ENCODE measurements at regions not wholly inside any gene's neighbourhood (a gene's known extent, or its start where the extent isn't known, plus 50 kb on each side); places are given as distances from the start of the nearest gene placed in this dataset.

DNA sequence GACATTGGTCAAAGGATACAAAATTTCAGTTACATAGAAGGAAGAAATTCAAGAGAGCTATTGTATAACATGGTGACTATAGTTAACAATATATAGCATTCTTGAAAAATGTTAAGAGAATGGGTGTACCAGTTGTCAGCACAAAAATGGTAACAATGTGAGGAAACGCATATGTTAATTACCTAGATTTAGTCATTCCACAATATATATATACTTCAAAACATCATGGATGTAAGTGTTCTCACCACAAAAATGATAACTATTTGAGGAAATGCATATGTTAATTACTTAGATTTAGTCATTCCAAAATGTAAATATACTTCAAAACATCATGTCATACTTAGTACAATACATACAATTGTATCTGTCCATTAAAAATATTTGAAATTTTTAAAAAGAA lies 540.4 kb upstream of the MGAT4C start:
- Histone ChIP-seq H3K9me3 (ENCODE audit: control insufficient read depth, insufficient read depth, low read depth, low read length) (no peaks in the 10 kb centered on the region), H3K27ac (ENCODE audit: extremely low read depth, low read depth, low read length) (no peak overlapping the region), H3K4me3 (ENCODE audit: low read depth, low read length) (no peak overlapping the region), H3K4me1 (ENCODE audit: control insufficient read depth, insufficient read depth, low read length) (no peaks in the 10 kb centered on the region), H3K36me3 (ENCODE audit: control insufficient read depth in 2 of 2, insufficient read depth in 1 of 2, low read length in 2 of 2) (no peaks in the 10 kb centered on the region)
- POLR2A ChIA-PET, result no interaction called here
- CTCF ChIA-PET, result no interaction called here
- TF ChIP-seq, protein P1, sequence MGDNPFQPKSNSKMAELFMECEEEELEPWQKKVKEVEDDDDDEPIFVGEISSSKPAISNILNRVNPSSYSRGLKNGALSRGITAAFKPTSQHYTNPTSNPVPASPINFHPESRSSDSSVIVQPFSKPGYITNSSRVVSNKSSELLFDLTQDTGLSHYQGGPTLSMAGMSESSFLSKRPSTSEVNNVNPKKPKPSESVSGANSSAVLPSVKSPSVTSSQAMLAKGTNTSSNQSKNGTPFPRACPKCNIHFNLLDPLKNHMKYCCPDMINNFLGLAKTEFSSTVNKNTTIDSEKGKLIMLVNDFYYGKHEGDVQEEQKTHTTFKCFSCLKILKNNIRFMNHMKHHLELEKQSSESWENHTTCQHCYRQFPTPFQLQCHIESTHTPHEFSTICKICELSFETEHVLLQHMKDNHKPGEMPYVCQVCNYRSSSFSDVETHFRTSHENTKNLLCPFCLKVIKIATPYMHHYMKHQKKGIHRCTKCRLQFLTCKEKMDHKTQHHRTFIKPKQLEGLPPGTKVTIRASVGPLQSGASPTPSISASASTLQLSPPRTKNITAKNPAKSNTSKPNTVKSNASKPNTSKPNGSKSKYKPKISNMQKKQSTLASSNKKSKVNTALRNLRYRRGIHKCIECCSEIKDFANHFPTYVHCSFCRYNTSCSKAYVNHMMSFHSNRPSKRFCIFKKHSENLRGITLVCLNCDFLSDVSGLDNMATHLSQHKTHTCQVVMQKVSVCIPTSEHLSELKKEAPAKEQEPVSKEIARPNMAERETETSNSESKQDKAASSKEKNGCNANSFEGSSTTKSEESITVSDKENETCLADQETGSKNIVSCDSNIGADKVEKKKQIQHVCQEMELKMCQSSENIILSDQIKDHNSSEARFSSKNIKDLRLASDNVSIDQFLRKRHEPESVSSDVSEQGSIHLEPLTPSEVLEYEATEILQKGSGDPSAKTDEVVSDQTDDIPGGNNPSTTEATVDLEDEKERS (tag by site-specific recombination; IDR thresholded peaks at IDR 0.05), result no peak
- TF ChIP-seq ZEB2 (tag by site-specific recombination; IDR thresholded peaks at IDR 0.05), result no peak
- TF ChIP-seq, protein P2, sequence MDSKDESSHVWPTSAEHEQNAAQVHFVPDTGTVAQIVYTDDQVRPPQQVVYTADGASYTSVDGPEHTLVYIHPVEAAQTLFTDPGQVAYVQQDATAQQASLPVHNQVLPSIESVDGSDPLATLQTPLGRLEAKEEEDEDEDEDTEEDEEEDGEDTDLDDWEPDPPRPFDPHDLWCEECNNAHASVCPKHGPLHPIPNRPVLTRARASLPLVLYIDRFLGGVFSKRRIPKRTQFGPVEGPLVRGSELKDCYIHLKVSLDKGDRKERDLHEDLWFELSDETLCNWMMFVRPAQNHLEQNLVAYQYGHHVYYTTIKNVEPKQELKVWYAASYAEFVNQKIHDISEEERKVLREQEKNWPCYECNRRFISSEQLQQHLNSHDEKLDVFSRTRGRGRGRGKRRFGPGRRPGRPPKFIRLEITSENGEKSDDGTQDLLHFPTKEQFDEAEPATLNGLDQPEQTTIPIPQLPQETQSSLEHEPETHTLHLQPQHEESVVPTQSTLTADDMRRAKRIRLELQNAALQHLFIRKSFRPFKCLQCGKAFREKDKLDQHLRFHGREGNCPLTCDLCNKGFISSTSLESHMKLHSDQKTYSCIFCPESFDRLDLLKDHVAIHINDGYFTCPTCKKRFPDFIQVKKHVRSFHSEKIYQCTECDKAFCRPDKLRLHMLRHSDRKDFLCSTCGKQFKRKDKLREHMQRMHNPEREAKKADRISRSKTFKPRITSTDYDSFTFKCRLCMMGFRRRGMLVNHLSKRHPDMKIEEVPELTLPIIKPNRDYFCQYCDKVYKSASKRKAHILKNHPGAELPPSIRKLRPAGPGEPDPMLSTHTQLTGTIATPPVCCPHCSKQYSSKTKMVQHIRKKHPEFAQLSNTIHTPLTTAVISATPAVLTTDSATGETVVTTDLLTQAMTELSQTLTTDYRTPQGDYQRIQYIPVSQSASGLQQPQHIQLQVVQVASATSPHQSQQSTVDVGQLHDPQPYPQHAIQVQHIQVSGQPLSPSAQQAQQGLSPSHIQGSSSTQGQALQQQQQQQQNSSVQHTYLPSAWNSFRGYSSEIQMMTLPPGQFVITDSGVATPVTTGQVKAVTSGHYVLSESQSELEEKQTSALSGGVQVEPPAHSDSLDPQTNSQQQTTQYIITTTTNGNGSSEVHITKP (tag by site-specific recombination; IDR thresholded peaks at IDR 0.05), result no peak
- TF ChIP-seq HOXA7 (CRISPR knock-in tag; IDR thresholded peaks at IDR 0.05; ENCODE audit: borderline replicate concordance), result no peak
- TF ChIP-seq, protein P3, sequence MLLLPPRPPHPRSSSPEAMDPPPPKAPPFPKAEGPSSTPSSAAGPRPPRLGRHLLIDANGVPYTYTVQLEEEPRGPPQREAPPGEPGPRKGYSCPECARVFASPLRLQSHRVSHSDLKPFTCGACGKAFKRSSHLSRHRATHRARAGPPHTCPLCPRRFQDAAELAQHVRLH (tag by site-specific recombination; IDR thresholded peaks at IDR 0.05), result no peak
- no peak for TF ChIP-seq KLF7 (tag by site-specific recombination; IDR thresholded peaks at IDR 0.05; ENCODE audit: borderline replicate concordance)
- no peak for TF ChIP-seq ZNF792 (tag by site-specific recombination; IDR thresholded peaks at IDR 0.05)
- TF ChIP-seq ZNF623 (tag by site-specific recombination; IDR thresholded peaks at IDR 0.05), result no peak
- TF ChIP-seq ZNF274 (IDR thresholded peaks at IDR 0.05; ENCODE audit: low read length), result no peak
- no peak for TF ChIP-seq ZNF274 (tag by site-specific recombination; IDR thresholded peaks at IDR 0.05; ENCODE audit: borderline replicate concordance)

DNA sequence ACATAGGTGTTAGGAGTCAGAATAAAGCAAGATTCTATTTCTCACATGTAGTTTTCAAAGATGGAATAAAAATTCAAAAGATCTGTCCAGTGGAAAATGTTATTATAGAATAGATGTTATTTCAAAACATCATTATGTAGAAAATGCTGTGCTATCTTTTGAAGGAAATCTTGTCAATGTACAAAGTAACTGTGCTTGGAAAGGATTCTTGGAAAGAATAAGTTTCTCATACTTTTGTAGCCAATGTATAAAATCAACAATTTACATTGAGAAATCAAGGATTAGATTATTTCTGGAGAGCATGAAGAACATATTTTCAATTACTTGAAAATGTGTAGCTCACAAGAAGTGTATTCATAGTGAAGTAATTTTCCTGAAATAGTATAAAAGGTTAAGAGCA lies 532.5 kb upstream of the MGAT4C start:
- Histone ChIP-seq H3K36me3 (ENCODE audit: control insufficient read depth in 2 of 2, insufficient read depth in 1 of 2, low read length in 2 of 2) (no peaks in the 10 kb centered on the region), H3K4me3 (ENCODE audit: low read depth, low read length) (no peak overlapping the region), H3K9me3 (ENCODE audit: control insufficient read depth, insufficient read depth, low read depth, low read length) (no peaks in the 10 kb centered on the region), H3K4me1 (ENCODE audit: control insufficient read depth, insufficient read depth, low read length) (no peaks in the 10 kb centered on the region), H3K27ac (ENCODE audit: extremely low read depth, low read depth, low read length) (no peak overlapping the region)
- ChIA-PET POLR2A (no interaction called here), CTCF (interaction anchor here (0.5 kb wide), 1 partner anchor 62 kb away, joined by 3 read pairs; no protein-coding TSS in a partner anchor)
- TF ChIP-seq GLIS2 (tag by site-specific recombination; IDR thresholded peaks at IDR 0.05), result no peak
- TF ChIP-seq, protein P4, sequence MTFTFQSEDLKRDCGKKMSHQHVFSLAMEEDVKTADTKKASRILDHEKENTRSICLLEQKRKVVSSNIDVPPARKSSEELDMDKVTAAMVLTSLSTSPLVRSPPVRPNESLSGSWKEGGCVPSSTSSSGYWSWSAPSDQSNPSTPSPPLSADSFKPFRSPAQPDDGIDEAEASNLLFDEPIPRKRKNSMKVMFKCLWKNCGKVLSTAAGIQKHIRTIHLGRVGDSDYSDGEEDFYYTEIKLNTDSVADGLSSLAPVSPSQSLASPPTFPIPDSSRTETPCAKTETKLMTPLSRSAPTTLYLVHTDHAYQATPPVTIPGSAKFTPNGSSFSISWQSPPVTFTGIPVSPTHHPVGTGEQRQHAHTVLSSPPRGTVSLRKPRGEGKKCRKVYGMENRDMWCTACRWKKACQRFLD (tag by site-specific recombination; IDR thresholded peaks at IDR 0.05), result no peak
- TF ChIP-seq ZNF132 (tag by site-specific recombination; IDR thresholded peaks at IDR 0.05; ENCODE audit: borderline replicate concordance), result no peak
- no peak for TF ChIP-seq KLF7 (tag by site-specific recombination; IDR thresholded peaks at IDR 0.05; ENCODE audit: borderline replicate concordance)
- no peak for TF ChIP-seq PRDM1 (tag by site-specific recombination; IDR thresholded peaks at IDR 0.05)
- TF ChIP-seq ZNF366 (tag by site-specific recombination; conservative IDR thresholded peaks at IDR 0.05), result no peak
- no peak for TF ChIP-seq ZFHX2 (tag by site-specific recombination; conservative IDR thresholded peaks at IDR 0.05)
- no peak for TF ChIP-seq ZNF670 (tag by site-specific recombination; IDR thresholded peaks at IDR 0.05; ENCODE audit: low read depth)
- no peak for TF ChIP-seq ZNF184 (tag by site-specific recombination; IDR thresholded peaks at IDR 0.05)
- TF ChIP-seq ZFP37 (tag by site-specific recombination; IDR thresholded peaks at IDR 0.05), result no peak
- no peak for TF ChIP-seq ZNF24 (tag by site-specific recombination; IDR thresholded peaks at IDR 0.05)
- TF ChIP-seq YY2 (tag by site-specific recombination; IDR thresholded peaks at IDR 0.05), result no peak
- TF ChIP-seq HOXA7 (CRISPR knock-in tag; IDR thresholded peaks at IDR 0.05; ENCODE audit: borderline replicate concordance), result no peak
